IPS DF 6.9 (cell line): ENCODE measurements at regions not wholly inside any gene's neighbourhood (a gene's known extent, or its start where the extent isn't known, plus 50 kb on each side); places are given as distances from the start of the nearest gene placed in this dataset.

Source experiments
- DNase-seq: peaks from one replicate; pipeline ENCODE4 v3.0.0-alpha.2; 2013; ENCODE audit warnings: low read depth, low spot score
- H3K27ac ChIP-seq: one replicate; pipeline ENCODE4 v1.5.1; 2013; ENCODE audit warnings: low read length, control low read depth
- H3K27me3 ChIP-seq: 2 replicates; pipeline ENCODE4 v1.6.1; 2013; ENCODE audit warnings: mild to moderate bottlenecking, low read length; ENCODE audit not compliant: control insufficient read depth, insufficient read depth
- H3K36me3 ChIP-seq: 2 replicates; pipeline ENCODE4 v1.6.1; 2013; ENCODE audit warnings: low read length; ENCODE audit not compliant: control insufficient read depth, insufficient read depth
- H3K4me1 ChIP-seq: 2 replicates; pipeline ENCODE4 v1.6.1; 2013; ENCODE audit warnings: low read length; ENCODE audit not compliant: control insufficient read depth, insufficient read depth
- H3K4me3 ChIP-seq: 2 replicates; pipeline ENCODE4 v1.5.1; 2013; ENCODE audit warnings: mild to moderate bottlenecking, low read length
- H3K9me3 ChIP-seq: 2 replicates; pipeline ENCODE4 v1.6.1; 2013; ENCODE audit warnings: low read length, inconsistent platforms; ENCODE audit not compliant: control insufficient read depth, insufficient read depth
- WGBS: extraction: QIAGEN DNeasy Blood & Tissue Kit; methylation state at CpG from one replicate; pipeline ENCODE4 v1.1.7; 2013; ENCODE audit warnings: mixed read lengths, missing lambda C conversion rate; ENCODE audit not compliant: insufficient read length, insufficient coverage; 5-methylcytosine and 5-hydroxymethylcytosine counted together

DNA sequence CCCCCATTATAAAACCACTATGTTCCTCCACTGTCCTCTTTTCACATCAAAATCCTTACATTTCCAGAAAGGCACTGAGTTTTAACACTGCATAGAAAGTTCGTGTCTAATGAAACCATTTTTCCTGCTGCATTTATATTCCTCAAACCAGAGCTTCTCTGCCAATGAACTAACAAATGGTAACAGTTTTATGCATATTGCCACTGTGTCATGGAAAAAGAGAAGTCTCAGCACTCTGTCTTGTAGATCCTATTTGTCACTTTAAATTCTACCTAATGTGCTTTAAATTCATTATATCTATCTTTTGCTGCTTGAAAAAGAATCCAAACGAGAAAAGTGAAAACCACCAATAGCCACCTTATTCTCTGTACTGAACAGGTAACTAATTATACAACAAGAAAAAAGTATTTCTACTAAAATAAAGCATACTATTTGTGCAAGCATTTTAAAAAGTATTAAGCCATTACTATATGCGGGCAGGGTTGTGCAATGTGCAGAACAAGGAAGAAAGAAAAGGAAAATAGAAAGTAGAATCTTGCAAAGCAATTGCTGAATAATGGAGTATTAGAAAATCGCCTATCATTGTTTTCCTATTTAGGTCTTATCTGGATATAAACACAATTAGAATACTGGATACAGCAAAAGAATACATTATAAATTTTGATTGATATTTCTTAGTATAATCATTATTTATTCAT lies 328.9 kb downstream of the ZEB2 start:
- Histone ChIP-seq H3K4me1 (no peaks in the 10 kb centered on the region), H3K9me3 (no peaks in the 10 kb centered on the region), H3K4me3 (no peak overlapping the region), H3K36me3 (no peaks in the 10 kb centered on the region), H3K27ac (no peak overlapping the region), H3K27me3 (no peaks in the 10 kb centered on the region)
- WGBS, result no CpG with 5 or more reads among the region's 4 CpGs
- no peak for DNase-seq

DNA sequence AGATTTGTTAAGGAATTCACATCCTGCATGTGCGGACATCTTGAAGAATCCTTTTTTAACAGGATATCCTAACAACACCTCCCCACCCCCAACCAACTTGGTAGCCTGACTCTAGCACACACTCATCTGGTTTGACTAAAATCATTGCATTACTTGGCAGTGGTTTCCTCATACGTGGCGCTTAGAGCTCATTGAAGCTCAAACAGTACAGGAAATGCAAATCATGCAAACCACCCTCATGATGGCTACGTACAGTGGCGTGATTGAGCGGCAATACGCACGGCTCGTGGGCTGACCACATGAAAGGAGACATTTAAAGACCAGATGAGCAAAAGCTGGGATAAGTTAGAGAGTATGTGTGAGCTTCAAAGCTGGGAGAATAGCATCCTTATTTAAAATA lies 336.2 kb downstream of the ZEB2 start:
- Histone ChIP-seq H3K9me3 (no peaks in the 10 kb centered on the region), H3K4me1 (no peaks in the 10 kb centered on the region), H3K36me3 (no peaks in the 10 kb centered on the region), H3K4me3 (no peak overlapping the region), H3K27me3 (no peaks in the 10 kb centered on the region), H3K27ac (no peak overlapping the region)
- no CpG with 5 or more reads among the region's 9 CpGs for WGBS
- no peak for DNase-seq

GRCh38 chr2:144181001-144181400 lies 338.9 kb downstream of the ZEB2 start:
- Histone ChIP-seq H3K36me3 (no peaks in the 10 kb centered on the region), H3K4me1 (no peaks in the 10 kb centered on the region), H3K4me3 (no peak overlapping the region), H3K27ac (no peak overlapping the region), H3K9me3 (no peaks in the 10 kb centered on the region), H3K27me3 (no peaks in the 10 kb centered on the region)
- WGBS, result no CpG with 5 or more reads among the region's 1 CpG
- DNase-seq, result no peak

DNA sequence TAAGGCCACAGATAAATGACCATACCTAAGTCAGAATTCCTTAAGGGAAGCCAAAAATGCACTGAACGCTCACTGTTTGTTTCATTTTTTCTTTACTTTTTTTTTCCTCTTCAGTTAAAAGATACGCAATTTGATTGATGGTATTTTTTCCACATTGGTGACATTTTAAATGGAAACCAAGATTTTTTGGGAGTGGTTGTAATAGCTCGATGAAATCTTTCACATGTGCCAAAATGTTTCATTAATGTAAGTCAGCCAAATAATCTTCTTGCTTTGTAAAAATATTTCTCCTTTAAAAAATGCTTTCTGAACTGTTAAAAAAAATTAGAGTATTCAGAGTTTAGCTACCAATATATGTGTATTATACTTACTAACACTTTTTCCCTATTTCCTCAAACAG lies 339.8 kb downstream of the ZEB2 start:
- H3K27ac ChIP-seq, result no peak overlapping the region
- H3K4me3 ChIP-seq, result no peak overlapping the region
- WGBS, result no CpG with 5 or more reads among the region's 3 CpGs
- H3K4me1 ChIP-seq, result no peaks in the 10 kb centered on the region
- no peaks in the 10 kb centered on the region for H3K27me3 ChIP-seq
- no peaks in the 10 kb centered on the region for H3K36me3 ChIP-seq
- DNase-seq, result no peak
- H3K9me3 ChIP-seq, result no peaks in the 10 kb centered on the region

DNA sequence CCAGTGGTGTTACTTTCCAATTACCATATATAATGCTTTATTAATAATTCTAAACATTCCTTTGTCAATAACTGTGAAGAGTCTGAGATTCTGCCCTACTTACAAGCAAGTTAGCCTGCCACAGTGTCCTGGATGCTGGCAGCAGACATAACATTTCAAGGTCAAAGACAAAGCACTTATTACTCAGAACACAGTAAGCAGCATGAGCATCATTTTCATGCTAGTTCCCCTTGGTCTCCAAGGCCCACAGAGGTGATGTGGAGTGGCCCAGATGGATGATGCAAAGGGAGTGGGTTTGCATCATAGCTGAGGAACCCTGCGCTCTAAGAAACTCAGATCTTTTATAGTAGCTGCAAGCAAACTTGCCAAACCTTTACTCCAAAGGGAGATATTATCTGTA lies 349.7 kb downstream of the ZEB2 start:
- Histone ChIP-seq H3K27me3 (no peaks in the 10 kb centered on the region), H3K4me3 (no peak overlapping the region), H3K9me3 (no peaks in the 10 kb centered on the region), H3K36me3 (no peaks in the 10 kb centered on the region), H3K4me1 (no peaks in the 10 kb centered on the region), H3K27ac (no peak overlapping the region)
- WGBS, result no CpG with 5 or more reads among the region's 1 CpG
- DNase-seq, result no peak

DNA sequence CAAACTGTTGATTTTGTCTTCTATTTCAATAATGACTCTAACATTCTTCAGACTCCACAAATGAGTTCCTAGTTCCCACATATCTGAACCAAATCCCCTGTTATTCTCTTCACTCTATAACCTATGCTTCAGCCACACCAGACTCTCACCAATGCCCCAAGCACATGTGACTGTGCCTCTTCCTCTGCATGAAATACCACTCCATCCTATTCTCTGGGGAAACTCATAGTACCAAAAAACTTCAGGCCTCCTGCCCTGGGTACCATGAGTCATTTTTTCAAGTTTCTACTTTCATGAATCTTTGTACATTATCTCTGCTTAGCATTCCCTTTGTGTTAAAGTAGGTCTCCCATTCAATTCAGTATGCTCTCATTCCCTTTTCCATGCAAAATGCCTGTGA lies 353.2 kb downstream of the ZEB2 start:
- Histone ChIP-seq H3K27ac (no peak overlapping the region), H3K36me3 (no peaks in the 10 kb centered on the region), H3K4me3 (no peak overlapping the region), H3K4me1 (no peaks in the 10 kb centered on the region), H3K27me3 (no peaks in the 10 kb centered on the region), H3K9me3 (no peaks in the 10 kb centered on the region)
- DNase-seq, result no peak

GRCh38 chr2:144165599-144166250 lies 354.2 kb downstream of the ZEB2 start:
- no peaks in the 10 kb centered on the region for H3K36me3 ChIP-seq
- no peaks in the 10 kb centered on the region for H3K27me3 ChIP-seq
- no peak overlapping the region for H3K4me3 ChIP-seq
- WGBS, result 100% methylated on average over 1 of the region's 1 CpG
- no peaks in the 10 kb centered on the region for H3K9me3 ChIP-seq
- H3K4me1 ChIP-seq, result no peaks in the 10 kb centered on the region
- DNase-seq, result no peak
- H3K27ac ChIP-seq, result no peak overlapping the region

GRCh38 chr2:144163592-144163991 lies 356.3 kb downstream of the ZEB2 start:
- H3K9me3 ChIP-seq, result no peaks in the 10 kb centered on the region
- WGBS, result no CpG with 5 or more reads among the region's 2 CpGs

DNA sequence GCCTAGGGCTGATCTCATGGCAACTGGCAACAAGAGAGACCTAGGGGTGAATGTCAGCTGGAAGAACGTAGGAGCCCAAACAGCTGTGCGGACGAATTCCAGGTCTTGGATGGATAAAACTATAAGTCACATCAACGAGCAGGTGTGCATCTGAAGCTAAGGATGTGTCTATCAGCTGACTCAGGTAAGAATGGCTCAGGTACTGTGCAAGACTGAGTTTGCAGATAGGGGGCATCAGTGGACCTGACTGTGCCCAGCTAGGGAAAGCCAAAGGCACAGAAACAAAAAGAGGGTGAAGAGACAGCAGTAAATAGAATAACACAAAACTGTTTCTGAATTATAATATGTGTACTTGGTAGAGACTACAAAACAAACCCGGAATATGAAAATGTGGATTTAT lies 357.3 kb downstream of the ZEB2 start:
- DNase-seq, result peak; percentile 25
- no CpG with 5 or more reads among the region's 5 CpGs for WGBS
- Histone ChIP-seq H3K4me1 (no peaks in the 10 kb centered on the region), H3K27me3 (no peaks in the 10 kb centered on the region), H3K9me3 (no peaks in the 10 kb centered on the region), H3K27ac (no peak overlapping the region), H3K36me3 (no peaks in the 10 kb centered on the region), H3K4me3 (no peak overlapping the region)

More at GRCh38 chr2:144163592-144163991, 356.3 kb downstream of the ZEB2 start:
- Histone ChIP-seq H3K4me3 (no peak overlapping the region), H3K27me3 (no peaks in the 10 kb centered on the region), H3K36me3 (no peaks in the 10 kb centered on the region), H3K27ac (no peak overlapping the region), H3K4me1 (no peaks in the 10 kb centered on the region)
- no peak for DNase-seq

GRCh38 chr2:144161061-144161460 lies 358.9 kb downstream of the ZEB2 start:
- WGBS, result no CpG with 5 or more reads among the region's 3 CpGs
- Histone ChIP-seq H3K4me3 (no peak overlapping the region), H3K27me3 (no peaks in the 10 kb centered on the region), H3K27ac (no peak overlapping the region), H3K9me3 (no peaks in the 10 kb centered on the region), H3K4me1 (peaks cover 1% of the 10 kb centered on the region; the same call in 1 of the 2 replicates), H3K36me3 (no peaks in the 10 kb centered on the region)
- DNase-seq, result no peak

GRCh38 chr2:144159240-144159639 lies 360.7 kb downstream of the ZEB2 start:
- Histone ChIP-seq H3K4me3 (no peak overlapping the region), H3K27me3 (no peaks in the 10 kb centered on the region), H3K36me3 (no peaks in the 10 kb centered on the region), H3K9me3 (no peaks in the 10 kb centered on the region), H3K27ac (no peak overlapping the region), H3K4me1 (peaks cover 1% of the 10 kb centered on the region; the same call in 1 of the 2 replicates)
- WGBS, result 100% methylated on average over 1 of the region's 4 CpGs
- DNase-seq, result no peak
